PFSK-1 (cell line): ENCODE measurements at regions not wholly inside any gene's neighbourhood (a gene's known extent, or its start where the extent isn't known, plus 50 kb on each side); places are given as distances from the start of the nearest gene placed in this dataset.

Experiments used
- FOXP2 ChIP-seq: optimal IDR thresholded peaks from 2 replicates; pipeline ENCODE3; 2011; ENCODE audit warnings: borderline replicate concordance, control low read depth, inconsistent platforms; ENCODE audit not compliant: insufficient read depth; ENCODE audit errors: extremely low read length, extremely low read depth
- POLR2AphosphoS5 ChIP-seq: IDR thresholded peaks from 2 replicates; pipeline ENCODE4 v1.6.1; 2012; ENCODE audit warnings: low read depth, mild to moderate bottlenecking, control low read depth, low read length, moderate library complexity
- REST ChIP-seq, 2 experiments: IDR thresholded peaks; 2 replicates each; pipeline versions ENCODE4 v1.6.1 to v1.8.0; 2011 to 2012; ENCODE audit warnings: low read depth in 2 of 2, low read length in 2 of 2, control low read depth in 1 of 2, inconsistent platforms in 1 of 2, mild to moderate bottlenecking in 1 of 2, moderate library complexity in 1 of 2; ENCODE audit not compliant: insufficient read depth in 1 of 2
- SIN3A ChIP-seq: IDR thresholded peaks from 2 replicates; pipeline ENCODE4 v1.6.1; 2012; ENCODE audit warnings: mild to moderate bottlenecking, low read length, moderate library complexity, borderline replicate concordance; ENCODE audit not compliant: insufficient read depth
- TAF1 ChIP-seq: IDR thresholded peaks from 2 replicates; pipeline ENCODE4 v1.6.1; 2012; ENCODE audit warnings: low read length, control low read depth, borderline replicate concordance; ENCODE audit not compliant: insufficient read depth

- no peak for TF ChIP-seq SIN3A
- TF ChIP-seq REST (IDR thresholded peaks at IDR 0.05; ENCODE audit: insufficient read depth in 1 of 2, low read depth in 2 of 2, low read length in 2 of 2) = no peak
These were observed 1303.0 kb downstream of the LRFN5 start for GRCh38 chr14:42909659-42910058.

GRCh38 chr14:42893183-42893582 is 1286.5 kb downstream of the LRFN5 start:
- TF ChIP-seq POLR2AphosphoS5 = no peak

GRCh38 chr14:42884100-42884499 is 1277.4 kb downstream of the LRFN5 start:
- TF ChIP-seq TAF1 (no peak), REST (IDR thresholded peaks at IDR 0.05; ENCODE audit: insufficient read depth in 1 of 2, low read depth in 2 of 2, low read length in 2 of 2) (no peak), POLR2AphosphoS5 (no peak)

GRCh38 chr14:42877716-42878115 is 1271.0 kb downstream of the LRFN5 start:
- TF ChIP-seq POLR2AphosphoS5 (no peak), FOXP2 (no peak), REST (IDR thresholded peaks at IDR 0.05; ENCODE audit: insufficient read depth in 1 of 2, low read depth in 2 of 2, low read length in 2 of 2) (no peak), SIN3A (no peak), TAF1 (no peak)

- TF ChIP-seq FOXP2 (no peak), REST (IDR thresholded peaks at IDR 0.05; ENCODE audit: insufficient read depth in 1 of 2, low read depth in 2 of 2, low read length in 2 of 2) (no peak)
These were observed 1266.1 kb downstream of the LRFN5 start for GRCh38 chr14:42872786-42873185.

GRCh38 chr14:42869681-42870080 is 1263.0 kb downstream of the LRFN5 start:
- TF ChIP-seq POLR2AphosphoS5 = no peak
- TF ChIP-seq REST (IDR thresholded peaks at IDR 0.05; ENCODE audit: insufficient read depth in 1 of 2, low read depth in 2 of 2, low read length in 2 of 2) = no peak
- no peak for TF ChIP-seq TAF1
- no peak for TF ChIP-seq FOXP2
- TF ChIP-seq SIN3A = no peak
